Natural killer cell (primary cell): ENCODE measurements at regions not wholly inside any gene's neighbourhood (a gene's known extent, or its start where the extent isn't known, plus 50 kb on each side); places are given as distances from the start of the nearest gene placed in this dataset.

Experiments used
- ATAC-seq, 3 donors: fragments of 150-1000 bp in 2 of 3; fragments of 200-7000 bp in 1 of 3; cut with Tn5 transposase; 1 replicate in 1 of 3; 2 replicates in 2 of 3; pipeline ENCODE4 v1.10.0; 2021; ENCODE audit warnings: mild to moderate bottlenecking in 2 of 3, moderate library complexity in 2 of 3
- DNase-seq, 2 donors: peaks; one replicate each; pipeline versions ENCODE4 v3.0.0 to v3.0.0-alpha.2; 2013 to 2021; ENCODE audit warnings: mixed read lengths in 1 of 2
- H3K27ac ChIP-seq: one replicate; pipeline ENCODE4 v1.5.1; 2013; ENCODE audit warnings: mild to moderate bottlenecking, low read length
- H3K27me3 ChIP-seq: one replicate; pipeline ENCODE4 v1.6.1; 2013; ENCODE audit warnings: low read length; ENCODE audit not compliant: control insufficient read depth, insufficient read depth
- H3K36me3 ChIP-seq: one replicate; pipeline ENCODE4 v1.6.1; 2013; ENCODE audit warnings: low read length; ENCODE audit not compliant: control insufficient read depth, insufficient read depth
- H3K4me1 ChIP-seq: one replicate; pipeline ENCODE4 v1.6.1; 2013; ENCODE audit warnings: low read length; ENCODE audit not compliant: control insufficient read depth, insufficient read depth
- H3K4me3 ChIP-seq: one replicate; pipeline ENCODE4 v1.5.1; 2013; ENCODE audit warnings: low read length
- H3K9me3 ChIP-seq: one replicate; pipeline ENCODE4 v1.6.1; 2013; ENCODE audit warnings: low read length; ENCODE audit not compliant: control insufficient read depth, insufficient read depth
- H3K27ac Mint-ChIP-seq, 2 donors: one replicate each; pipeline ENCODE4 v1.8.0; 2022; ENCODE audit warnings: mild to moderate bottlenecking in 2 of 2, mixed read lengths in 2 of 2, moderate library complexity in 1 of 2
- H3K27me3 Mint-ChIP-seq, 2 donors: one replicate each; pipeline ENCODE4 v1.8.0; 2022; ENCODE audit warnings: low read depth in 2 of 2, mixed read lengths in 2 of 2
- H3K36me3 Mint-ChIP-seq: one replicate; pipeline ENCODE4 v1.8.0; 2022; ENCODE audit warnings: mixed read lengths
- H3K4me1 Mint-ChIP-seq, 2 donors: one replicate each; pipeline ENCODE4 v1.8.0; 2022; ENCODE audit warnings: mixed read lengths in 2 of 2
- H3K4me3 Mint-ChIP-seq: one replicate; pipeline ENCODE4 v1.8.0; 2022; ENCODE audit warnings: mild to moderate bottlenecking, moderate library complexity, mixed read lengths
- H3K9me3 Mint-ChIP-seq, 2 donors: one replicate each; pipeline ENCODE4 v1.8.0; 2022; ENCODE audit warnings: mixed read lengths in 2 of 2
- CTCF ChIP-seq: fragments of 200-600 bp; IDR thresholded peaks from one replicate; pipeline ENCODE4 v1.8.0; 2022; ENCODE audit warnings: antibody characterized with exemption
- WGBS: methylation state at CpG from one replicate; pipeline ENCODE4 v1.1.7; 2013; ENCODE audit warnings: missing lambda C conversion rate; ENCODE audit not compliant: insufficient coverage; 5-methylcytosine and 5-hydroxymethylcytosine counted together
- intact Hi-C: fragments of 100-400 bp; cut with micrococcal nuclease; formaldehyde crosslinking; loops from one replicate; pipeline ENCODE4 v1.14.2; 2022

DNA sequence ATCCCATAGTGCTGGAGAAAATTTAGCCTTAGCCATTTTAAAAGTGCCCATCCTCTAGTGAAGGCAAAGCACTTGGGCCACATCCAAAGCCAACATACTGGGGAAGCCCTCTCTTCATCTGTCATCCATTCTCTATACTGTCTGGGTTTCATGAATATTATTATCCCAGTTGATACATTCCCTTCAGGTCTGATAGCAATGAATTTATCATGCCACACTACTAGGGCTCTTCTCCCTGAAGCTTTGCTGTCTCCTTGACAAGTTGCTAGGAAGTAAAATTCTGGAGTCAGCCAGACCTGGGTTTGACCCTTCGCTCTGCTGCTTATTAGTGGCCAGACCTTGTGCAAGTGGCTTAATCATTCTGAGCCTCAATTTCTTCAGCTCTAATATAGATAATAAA, 1041.4 kb upstream of the ADGRL2 start:
- 83% methylated on average over 1 of the region's 1 CpG for WGBS
- no peak for ATAC-seq

GRCh38 chr1:80755944-80756343, 1044.8 kb upstream of the ADGRL2 start:
- no peak for ATAC-seq
- 40% methylated on average over 1 of the region's 2 CpGs for WGBS
- peaks cover 17 to 31% of the 10 kb centered on the region in 2 donors for H3K9me3 Mint-ChIP-seq

More for the DNA sequence above, 1041.4 kb upstream of the ADGRL2 start:
- Mint-ChIP-seq H3K4me1 (no peaks in the 10 kb centered on the region), H3K27me3 (no peaks in the 10 kb centered on the region), H3K27ac (no peak overlapping the region), H3K4me3 (no peak overlapping the region), H3K9me3 (peaks cover 18 to 33% of the 10 kb centered on the region in 2 donors), H3K36me3 (peaks cover 10% of the 10 kb centered on the region)
- no peak for TF ChIP-seq CTCF
- no peak overlapping the region for H3K27ac ChIP-seq
- H3K36me3 ChIP-seq: no peaks in the 10 kb centered on the region
- no peak for DNase-seq
- no peaks in the 10 kb centered on the region for H3K27me3 ChIP-seq
- no peaks in the 10 kb centered on the region for H3K9me3 ChIP-seq
- intact Hi-C loops: no loop called here
- H3K4me1 ChIP-seq: no peaks in the 10 kb centered on the region
- H3K4me3 ChIP-seq: no peak overlapping the region

GRCh38 chr1:80751204-80751603, 1049.5 kb upstream of the ADGRL2 start:
- intact Hi-C loops: no loop called here
- Mint-ChIP-seq H3K4me1 (no peaks in the 10 kb centered on the region), H3K36me3 (no peaks in the 10 kb centered on the region), H3K27ac (no peak overlapping the region), H3K4me3 (no peak overlapping the region), H3K9me3 (peaks cover 18 to 25% of the 10 kb centered on the region in 2 donors), H3K27me3 (no peaks in the 10 kb centered on the region)
- Histone ChIP-seq H3K4me1 (no peaks in the 10 kb centered on the region), H3K4me3 (no peak overlapping the region), H3K36me3 (no peaks in the 10 kb centered on the region), H3K27ac (no peak overlapping the region), H3K27me3 (no peaks in the 10 kb centered on the region), H3K9me3 (no peaks in the 10 kb centered on the region)
- TF ChIP-seq CTCF: no peak
- ATAC-seq: no peak
- DNase-seq: no peak
- WGBS: no CpG with 5 or more reads among the region's 2 CpGs

More at GRCh38 chr1:80755944-80756343, 1044.8 kb upstream of the ADGRL2 start:
- Mint-ChIP-seq H3K4me1 (no peaks in the 10 kb centered on the region), H3K4me3 (no peak overlapping the region), H3K27me3 (no peaks in the 10 kb centered on the region), H3K36me3 (no peaks in the 10 kb centered on the region), H3K27ac (no peak overlapping the region)
- intact Hi-C loops: no loop called here
- no peak for DNase-seq
- Histone ChIP-seq H3K4me1 (no peaks in the 10 kb centered on the region), H3K9me3 (no peaks in the 10 kb centered on the region), H3K36me3 (no peaks in the 10 kb centered on the region), H3K27ac (no peak overlapping the region), H3K4me3 (no peak overlapping the region), H3K27me3 (no peaks in the 10 kb centered on the region)
- no peak for TF ChIP-seq CTCF

- Histone ChIP-seq H3K4me1 (no peaks in the 10 kb centered on the region), H3K9me3 (peaks cover 7% of the 10 kb centered on the region), H3K27ac (no peak overlapping the region), H3K36me3 (no peaks in the 10 kb centered on the region), H3K4me3 (no peak overlapping the region), H3K27me3 (no peaks in the 10 kb centered on the region)
- DNase-seq (no peak), ATAC-seq (no peak)
- Mint-ChIP-seq H3K4me3 (no peak overlapping the region), H3K36me3 (peaks cover 23% of the 10 kb centered on the region), H3K9me3 (peaks cover 18 to 26% of the 10 kb centered on the region in 2 donors), H3K27me3 (no peaks in the 10 kb centered on the region), H3K4me1 (no peaks in the 10 kb centered on the region), H3K27ac (no peak overlapping the region)
- no peak for TF ChIP-seq CTCF
- WGBS: 88% methylated on average over 3 of the region's 3 CpGs
- intact Hi-C loops: no loop called here
Observed at GRCh38 chr1:80731241-80731894, 1069.4 kb upstream of the ADGRL2 start.
